Stimulated activated CD8-positive, alpha-beta memory T cell treated with anti-CD3 and anti-CD28 coated beads, Interleukin-15, amount 100 ng/mL, for 48 hours (primary cell): ENCODE measurements at regions not wholly inside any gene's neighbourhood (a gene's known extent, or its start where the extent isn't known, plus 50 kb on each side); places are given as distances from the start of the nearest gene placed in this dataset.

Experiments used
- DNase-seq, 2 donors: peaks; one replicate each; pipeline ENCODE4 v3.0.0-alpha.2; 2020; ENCODE audit warnings: low read depth in 2 of 2

DNA sequence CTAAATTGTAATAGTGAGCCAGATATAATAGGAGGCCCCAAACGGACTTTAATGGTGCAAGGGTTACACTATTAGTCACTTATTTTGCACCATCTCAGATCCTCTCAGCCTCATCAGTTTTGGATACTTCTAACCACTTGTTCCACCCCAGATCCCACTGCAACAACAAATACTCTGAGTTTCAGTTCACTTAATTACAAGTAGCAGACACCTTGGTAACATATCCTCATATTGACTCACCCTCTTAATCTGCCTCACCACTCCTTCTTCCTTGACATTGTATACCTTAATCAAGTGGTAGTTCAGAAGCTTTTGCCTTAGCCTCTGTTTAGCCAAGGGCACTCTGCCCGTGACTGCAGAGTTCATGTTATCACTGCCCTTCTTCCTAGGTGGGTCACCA, 256.1 kb upstream of the UBASH3B start:
- no peak for DNase-seq

DNA sequence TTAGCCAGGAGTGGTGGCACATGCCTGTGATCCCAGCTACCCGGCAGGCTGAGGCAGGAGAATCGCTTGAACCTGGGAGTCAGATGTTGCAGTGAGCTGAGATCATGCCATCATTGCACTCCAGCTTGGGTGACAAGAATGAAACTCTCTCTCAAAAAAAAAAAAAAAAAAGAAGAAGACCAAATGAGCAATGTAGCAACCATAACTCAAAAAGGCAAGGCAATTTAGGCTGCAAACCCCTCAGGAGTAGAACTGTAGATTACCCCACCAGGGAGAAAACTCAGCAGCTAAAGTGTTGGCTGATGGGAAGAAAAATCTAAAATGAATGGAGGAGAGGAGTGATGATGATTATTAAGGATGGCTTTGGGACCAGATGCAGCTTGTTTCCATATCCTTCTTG, 256.7 kb upstream of the UBASH3B start:
- no peak for DNase-seq

DNA sequence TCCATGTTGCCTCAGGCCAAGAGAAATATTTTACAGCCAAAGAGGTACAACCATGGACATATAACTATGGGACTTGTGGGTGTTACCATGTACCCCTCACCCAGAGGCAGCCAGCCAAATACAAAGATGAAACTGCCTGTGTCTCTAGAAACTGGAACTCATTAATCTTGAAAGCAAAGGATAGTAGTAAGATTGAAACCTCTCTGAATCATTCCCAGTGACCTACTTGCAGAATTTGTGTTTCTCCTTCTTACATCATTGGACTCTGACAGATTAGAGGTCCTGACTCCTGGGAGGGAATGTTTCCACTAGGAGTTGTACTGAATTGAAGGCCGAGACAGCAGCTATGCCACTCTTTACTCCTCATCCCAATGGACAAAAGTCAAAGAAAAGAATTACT, 257.4 kb upstream of the UBASH3B start:
- DNase-seq, result no peak

DNA sequence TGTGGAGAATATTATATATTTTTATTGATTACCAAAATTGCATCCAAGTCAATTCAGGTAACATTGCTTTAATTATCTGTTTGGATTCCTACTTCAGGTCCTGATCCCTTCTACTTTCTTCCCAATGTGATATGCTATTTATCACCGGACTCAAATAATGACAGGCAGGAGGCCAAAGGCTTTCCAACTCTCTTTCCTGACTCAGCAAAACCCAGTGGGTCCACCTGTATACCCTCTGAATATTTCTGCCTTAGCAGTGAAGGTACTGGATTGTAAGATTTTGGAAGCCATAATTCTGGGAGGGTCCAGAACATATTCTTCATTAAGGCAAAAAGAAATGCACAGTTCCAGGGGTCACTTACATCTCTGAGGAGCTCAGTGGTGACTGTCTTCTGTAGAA, 260.2 kb upstream of the UBASH3B start:
- no peak for DNase-seq

DNA sequence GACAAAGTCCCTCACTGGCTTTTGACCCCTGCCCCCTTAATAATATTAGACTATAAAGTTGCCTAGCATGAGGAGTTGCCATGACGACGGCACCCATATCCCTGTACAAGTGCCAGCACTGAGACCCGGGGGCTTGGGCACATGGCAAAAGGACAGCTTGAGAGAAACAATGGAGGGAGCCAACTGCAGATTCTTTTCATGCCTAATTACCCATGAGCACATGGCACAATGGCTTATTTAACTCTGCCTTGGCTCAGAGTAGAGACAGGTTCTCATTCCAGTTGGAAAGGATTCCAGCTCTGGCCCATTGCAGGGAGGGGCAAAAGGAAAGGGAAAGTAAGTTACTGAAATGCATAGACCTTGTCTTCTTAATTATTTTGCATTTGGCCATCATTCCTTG, 261.2 kb upstream of the UBASH3B start:
- DNase-seq, result no peak

DNA sequence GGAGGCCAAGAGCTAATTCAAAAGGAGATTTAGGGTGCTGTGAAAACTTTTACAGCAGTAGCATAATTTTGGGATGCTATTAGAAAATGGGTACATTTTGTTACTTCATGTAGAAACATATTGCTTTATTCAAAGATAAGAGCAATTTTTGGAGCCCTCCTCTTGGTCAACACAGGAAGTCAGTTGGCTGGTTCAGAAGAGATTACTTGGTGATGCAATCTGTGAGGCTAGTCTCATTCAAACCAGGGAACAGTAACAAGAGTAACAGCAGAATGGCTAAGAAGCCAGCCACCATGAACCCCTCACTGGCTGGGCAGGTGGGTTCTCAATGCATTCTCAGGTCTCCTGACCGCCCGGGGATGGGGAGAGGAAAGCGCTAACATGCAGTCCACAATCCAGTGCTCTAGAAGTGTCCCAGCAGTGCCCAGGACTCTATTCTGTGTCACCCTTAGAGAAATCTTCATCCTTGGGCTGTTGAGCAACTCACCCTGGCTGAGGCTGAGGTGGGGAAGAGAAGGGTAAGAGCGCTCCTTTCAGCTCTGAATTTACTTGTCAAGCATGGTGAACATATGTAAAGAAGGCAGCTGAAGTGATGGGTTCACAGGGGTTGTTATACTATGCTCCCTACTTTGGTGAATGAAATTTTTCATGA, 262.2 kb upstream of the UBASH3B start:
- no peak for DNase-seq

DNA sequence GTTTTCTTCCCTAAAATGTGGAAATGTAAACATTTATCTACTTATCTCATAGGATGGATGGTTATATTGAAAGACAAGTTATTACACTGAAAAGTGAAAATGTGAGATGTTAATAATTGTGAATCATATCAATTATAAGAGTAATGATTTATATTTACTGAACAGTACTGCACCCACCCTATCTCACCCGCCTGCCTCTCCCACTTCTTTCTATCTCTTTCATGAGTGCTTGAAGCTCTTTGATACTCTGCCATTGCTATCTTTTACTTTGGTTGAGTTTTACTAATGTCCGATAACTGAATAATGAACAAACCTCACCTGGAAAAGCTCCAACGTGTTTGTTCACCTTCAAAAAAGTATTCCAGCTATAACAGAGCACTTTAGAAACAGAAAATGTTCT, 263.0 kb upstream of the UBASH3B start:
- no peak for DNase-seq

DNA sequence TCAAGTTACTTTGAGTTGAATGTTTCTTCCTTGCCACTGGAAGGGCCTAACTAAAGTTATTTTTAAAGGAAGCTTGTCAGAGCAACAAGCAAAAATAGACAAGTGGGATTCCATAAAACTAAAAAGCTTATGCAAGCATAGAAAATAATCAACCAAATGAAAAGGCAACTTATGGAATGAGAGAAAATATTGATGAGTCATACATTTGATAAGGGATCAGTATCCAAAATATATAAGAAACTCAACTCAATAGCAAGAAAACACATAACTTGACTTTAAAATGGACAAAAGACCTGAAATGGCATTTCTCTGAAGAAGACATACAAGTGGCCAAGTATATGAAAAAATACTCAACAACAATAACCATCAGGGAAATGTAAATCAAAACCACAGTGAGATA, 264.5 kb upstream of the UBASH3B start:
- DNase-seq, result no peak

DNA sequence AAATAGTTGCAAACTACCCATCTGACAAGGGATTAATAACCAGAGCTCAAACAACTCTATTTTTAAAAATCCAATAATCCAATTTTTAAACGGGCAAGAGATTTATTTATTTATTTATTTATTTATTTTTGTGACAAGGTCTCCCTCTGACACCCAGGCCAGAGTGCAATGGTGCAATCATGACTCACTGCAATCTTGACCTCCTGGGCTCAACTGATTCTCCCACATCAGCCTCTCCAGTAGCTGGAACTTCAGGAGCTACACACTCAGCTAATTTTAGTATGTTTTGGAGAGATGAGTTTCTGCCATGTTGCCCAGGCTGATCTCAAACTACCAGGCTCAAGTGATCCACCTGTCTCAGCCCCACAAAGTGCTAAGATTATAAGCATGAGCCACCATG, 267.2 kb upstream of the BLID start:
- DNase-seq, result no peak

DNA sequence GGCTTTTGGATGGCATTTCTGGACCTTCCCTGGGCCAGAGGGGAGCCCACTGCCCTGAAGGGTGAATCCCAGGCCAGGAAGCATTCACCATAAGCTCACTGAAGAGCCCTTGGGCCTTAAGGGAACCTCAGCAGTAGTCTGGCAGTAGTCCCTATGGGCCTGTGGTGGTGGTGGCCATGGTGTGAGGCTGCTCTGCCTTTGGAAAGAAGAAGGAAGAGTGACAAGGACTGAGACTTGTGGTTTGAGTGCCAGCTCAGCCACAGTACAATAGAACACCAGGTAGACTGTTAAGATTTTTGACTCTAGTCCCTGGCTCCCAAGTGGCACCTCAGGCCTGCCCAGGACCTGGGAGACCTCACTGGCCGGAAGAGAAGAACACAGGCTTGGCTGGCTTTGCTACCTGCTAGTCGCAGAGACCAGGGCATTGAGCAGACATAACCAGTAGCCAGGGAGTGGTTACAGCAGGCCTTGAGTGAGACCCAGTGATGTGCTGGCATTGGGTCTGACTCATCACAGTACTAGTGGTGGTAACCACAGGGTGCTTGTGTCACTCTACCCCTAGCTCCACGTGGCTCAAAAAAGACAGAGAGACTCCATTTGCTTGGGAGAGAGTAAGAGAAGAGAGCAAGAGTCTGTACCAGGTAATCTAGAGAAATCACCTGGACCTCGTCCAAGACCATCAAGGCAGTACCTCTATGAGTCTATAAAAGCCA, 259.8 kb upstream of the BLID start:
- DNase-seq, result no peak

DNA sequence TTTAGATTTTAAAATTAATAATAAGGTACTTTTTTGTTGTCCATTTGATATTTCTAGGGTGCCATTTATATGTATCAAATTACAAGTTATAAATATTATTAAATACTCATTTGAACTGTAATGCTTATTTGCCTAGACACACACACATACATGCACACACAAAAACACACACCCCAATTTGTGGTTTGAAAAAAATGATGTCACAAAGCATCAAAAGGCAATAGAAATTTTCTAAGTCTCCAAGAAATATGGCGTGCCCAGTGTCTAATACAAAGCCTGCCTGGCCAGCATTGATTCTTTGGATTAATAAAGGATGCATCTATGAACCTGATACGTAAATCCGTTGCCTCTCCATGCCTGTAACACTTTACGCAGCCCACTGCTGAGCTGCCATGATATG, 252.8 kb upstream of the BLID start:
- DNase-seq, result no peak

DNA sequence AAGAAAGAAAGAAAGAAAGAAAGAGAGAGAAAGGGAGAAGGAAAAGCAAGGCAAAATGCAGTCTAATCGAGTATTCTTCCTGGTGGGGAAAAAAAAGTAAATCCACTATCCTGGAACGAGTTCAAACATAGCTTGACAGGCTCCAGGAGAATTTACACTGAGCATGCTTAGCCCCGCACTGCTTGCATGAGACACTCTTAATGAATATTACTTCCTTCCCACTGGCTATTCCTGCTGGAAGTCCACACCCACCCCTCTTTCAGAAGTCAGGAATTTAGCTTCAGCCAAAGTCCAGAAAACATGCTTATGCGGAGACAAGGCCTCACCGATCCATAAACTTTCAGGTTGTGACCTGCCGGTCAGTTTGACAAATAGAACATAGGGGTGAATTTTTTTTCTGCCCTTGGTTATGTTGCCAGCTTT, 251.8 kb upstream of the BLID start:
- DNase-seq, result no peak

DNA sequence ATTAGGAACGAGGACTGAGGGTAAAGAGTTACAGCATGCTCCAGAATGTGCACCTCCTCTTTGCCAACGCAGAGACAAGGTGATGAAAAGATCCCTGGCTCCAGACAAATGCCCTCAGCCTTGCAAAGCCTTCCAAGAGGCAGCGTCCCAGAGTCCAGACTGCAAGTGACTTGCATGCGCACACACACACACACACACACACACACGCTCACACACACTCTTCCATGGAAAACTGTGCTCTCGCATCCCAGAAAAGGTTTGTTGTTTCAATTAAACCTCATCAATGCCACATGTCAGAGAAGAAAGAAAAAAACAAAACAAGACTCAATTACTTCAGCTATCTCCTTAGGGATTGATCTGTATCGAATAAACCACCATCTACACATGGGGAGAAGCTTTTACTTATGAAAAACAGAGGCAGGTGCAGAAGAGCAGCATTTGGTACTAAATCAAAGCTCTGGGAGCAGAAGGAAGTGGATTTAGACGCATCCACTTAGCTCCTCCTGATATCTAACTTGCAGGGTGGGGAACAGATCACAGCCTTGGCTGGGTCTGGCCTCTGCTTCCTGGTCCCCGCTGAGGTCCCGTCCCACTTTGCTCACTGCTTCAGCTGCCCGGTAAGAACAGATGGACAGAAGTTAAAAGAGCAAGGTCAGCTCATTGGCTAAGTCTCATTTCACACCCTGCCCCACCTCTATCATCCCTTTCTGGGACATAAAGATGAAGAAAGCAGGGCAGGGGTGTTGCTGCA, 249.8 kb upstream of the BLID start:
- DNase-seq, result no peak

DNA sequence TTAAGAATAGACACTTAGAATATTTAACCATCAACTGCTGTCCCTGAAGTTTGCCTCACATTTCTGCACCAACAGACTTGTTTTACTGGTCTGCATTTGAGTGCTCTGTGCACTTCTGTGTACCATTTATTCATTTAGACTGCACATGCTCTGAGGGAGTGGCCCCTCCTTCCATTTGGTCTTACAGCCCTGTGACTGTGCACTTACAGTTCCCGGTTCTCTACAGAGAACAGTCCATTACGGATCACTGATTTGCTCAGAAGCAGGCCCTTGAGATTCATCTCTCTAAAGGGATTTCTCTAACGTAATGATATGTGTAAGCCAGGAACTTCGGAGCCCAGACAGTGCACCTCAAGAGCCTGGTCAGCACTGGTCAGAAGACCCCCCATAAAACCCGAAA, 247.3 kb upstream of the BLID start:
- DNase-seq, result no peak

DNA sequence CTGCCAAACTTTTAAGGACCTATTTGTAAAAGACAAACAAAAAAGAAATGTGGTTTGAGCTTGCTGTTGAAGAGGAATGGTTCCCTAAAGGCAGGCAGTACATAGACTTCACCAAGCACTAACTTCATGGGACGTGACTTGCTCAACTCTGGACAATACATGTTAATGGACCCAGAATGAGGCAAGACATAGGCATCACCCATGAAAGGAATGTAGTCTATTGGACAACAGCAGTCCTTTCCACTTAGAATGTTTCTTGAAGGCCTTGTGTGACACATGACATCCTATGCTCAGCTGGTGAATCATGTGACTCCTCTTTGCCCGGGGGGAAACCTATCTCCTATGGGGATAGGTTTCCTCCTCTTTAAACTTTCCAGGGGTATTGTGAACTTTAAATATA, 246.4 kb upstream of the BLID start:
- DNase-seq, result no peak

DNA sequence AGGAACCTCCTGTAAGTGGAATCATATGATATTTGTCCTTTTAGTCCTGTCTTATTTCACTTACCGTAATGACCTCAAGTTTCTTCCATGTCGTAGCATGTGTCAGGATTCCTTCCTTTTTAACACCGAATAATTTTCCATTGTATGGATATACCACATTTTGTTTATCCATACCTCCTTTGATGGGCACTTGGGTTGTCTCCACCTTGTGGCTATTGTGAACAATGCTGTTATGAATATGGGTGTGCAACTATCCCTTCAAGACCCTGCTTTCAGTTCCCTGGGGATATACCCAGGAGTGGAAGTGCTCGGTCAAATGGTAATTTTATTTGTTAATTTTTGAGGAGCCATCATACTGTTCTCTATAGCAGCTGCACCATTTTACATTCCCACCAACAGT, 244.9 kb upstream of the BLID start:
- DNase-seq, result no peak

DNA sequence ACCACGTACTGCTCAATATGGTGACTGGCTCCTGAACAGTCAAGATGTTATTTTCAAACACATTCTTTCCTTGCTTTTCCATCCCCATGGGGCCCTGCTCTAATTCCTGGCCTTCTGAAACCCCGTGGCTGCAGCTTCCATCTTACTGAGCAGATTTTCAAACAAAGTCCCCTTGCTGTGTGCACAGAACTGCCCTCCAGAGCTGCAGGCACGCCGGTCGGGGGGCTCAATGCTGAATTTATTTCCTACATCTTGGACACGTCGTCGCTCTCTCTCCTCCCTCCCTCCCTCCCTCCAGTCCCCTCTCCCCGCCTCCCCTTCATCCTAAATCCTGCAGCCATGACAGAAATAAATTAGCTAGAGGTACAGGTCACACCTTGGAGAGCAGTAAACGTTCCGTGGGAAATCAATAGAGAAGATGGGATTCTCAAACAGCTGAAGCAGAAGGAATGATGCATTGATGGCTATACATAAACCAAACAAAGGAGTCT, 243.1 kb upstream of the BLID start:
- no peak for DNase-seq

DNA sequence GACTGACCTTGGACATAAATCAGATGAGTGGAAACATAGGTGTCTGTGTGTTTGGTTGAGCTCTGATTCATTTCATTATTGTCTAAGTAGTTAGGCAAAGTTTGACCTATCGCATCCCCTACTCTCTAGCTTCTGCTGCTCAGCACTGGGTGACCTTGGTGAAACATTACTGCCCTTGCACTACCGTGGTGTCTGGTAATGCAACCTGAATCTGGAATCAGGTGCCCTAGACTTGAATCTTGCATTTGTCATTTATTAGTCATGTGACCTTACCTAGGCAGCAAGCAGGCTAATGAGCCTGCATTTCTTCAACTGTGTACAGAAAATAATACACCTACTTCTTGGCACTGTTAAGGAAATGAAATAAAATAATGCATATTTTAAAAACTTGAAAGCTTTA, 242.3 kb upstream of the BLID start:
- DNase-seq, result no peak

DNA sequence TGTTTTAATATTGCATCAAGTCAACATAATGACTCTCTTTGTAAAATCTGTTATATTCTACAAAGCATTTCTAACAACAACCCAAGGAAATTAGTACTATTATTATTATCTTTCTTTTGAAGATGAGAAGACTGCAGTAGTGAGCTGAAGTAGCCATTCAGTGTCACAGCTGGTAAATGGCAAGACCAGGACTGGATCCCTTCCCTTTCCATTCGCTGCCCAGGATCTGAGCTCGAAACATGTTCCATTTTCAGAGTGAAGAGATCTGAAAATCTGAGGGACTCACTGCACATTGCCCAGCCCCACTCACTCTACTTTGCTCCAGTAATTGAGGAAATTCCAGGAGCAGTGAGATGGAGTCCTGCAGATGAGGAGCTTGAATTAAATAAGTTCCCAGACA, 240.0 kb upstream of the BLID start:
- no peak for DNase-seq

DNA sequence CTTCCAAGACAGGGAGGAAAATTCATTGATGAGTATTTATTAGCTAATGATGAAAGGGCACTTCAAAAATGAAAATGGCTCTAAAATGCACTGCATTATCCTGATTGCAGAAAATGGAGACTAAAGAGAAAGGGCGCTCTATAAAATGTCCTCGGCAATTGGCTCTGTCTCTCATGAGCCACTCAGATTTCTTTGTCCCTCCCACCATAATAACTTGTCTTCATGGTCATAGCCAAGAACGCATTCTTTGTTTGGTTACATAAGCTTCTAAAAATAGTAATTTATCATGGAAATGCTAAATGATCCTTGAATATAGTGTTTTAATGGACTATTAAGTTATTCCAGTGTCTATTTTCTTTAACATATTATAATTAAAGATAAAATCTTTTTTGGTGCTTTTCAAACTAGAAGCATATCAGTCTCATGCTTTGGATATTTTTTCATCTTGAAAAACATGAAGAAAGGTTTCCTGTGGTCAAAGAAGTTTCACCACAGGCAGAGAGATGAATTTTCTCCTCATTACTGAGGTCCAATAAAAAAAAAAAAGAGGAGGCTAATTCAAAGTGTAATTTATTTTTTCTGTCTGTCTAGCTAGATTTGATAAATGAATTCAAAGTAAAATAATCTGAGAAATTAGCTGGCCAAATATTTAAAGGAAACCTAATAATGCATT, 238.1 kb upstream of the BLID start:
- DNase-seq, result no peak

DNA sequence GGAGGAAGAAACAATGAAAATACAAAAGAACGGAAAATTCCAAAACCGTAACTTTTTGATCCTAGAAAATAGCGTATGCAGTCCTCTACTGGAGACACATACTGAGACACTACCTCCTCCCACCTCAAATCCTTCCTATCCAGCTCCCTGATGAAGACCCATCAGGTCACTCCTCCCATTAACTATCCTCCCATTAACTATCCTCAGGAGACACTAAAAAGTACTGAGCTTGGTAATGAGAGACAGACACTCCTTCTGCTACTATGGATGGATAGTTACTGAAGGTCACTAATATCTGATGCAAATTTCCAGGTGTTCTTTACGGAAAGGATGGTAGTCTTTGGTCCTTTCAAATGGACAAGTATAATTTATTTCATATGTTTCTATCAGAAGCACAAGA, 237.5 kb upstream of the BLID start:
- DNase-seq, result no peak

DNA sequence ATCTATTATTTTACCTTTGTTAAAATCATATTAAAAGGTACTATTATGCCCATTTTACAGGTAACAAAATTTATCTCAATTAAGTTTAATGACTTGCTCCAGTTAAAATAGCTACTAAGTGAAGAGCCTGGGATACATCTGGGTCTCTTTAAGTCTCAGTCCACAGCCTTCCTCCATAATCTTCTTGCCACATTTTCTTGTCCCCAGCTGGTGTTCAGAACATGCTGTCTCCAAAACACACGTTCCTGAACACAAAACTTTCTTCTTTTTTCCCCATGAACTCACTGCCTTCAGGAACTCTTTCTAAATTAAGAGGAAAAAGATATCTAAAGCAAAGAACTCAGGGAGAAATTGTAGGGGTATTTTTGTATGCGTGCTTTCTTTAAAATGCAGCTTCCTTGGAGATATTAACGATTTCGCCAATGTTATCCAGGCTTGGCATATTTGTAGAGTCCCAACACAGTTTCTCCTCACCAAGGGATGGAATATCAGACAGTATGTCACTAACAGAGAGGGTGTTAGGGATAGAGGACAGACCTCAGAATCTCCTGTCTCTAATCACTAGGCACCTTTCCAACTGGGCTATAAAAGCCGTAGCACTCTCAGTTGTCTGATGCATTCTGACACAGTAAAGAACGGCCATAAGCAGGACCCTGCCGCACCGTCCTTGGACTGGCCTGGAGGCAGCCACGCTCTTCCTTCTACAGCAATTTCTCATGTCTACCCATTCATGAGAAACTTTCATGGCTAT, 232.8 kb upstream of the BLID start:
- no peak for DNase-seq
